Urinary bladder (tissue), 3 donors: ENCODE measurements at regions not wholly inside any gene's neighbourhood (a gene's known extent, or its start where the extent isn't known, plus 50 kb on each side); places are given as distances from the start of the nearest gene placed in this dataset.
"Not testable (repeated sequence)": the region's sequence is repeated elsewhere in the genome, so short reads cannot be mapped to it uniquely, and the experiment has no call there.

Source experiments
- DNase-seq: peaks from one replicate; pipeline ENCODE4 v3.0.0-alpha.2; 2015; ENCODE audit errors: extremely low spot score
- H3K27ac ChIP-seq: one replicate; pipeline ENCODE4 v1.5.1; 2013; ENCODE audit warnings: low read depth, mild to moderate bottlenecking, moderate library complexity
- H3K36me3 ChIP-seq: one replicate; pipeline ENCODE4 v1.6.1; 2013; ENCODE audit warnings: mild to moderate bottlenecking, moderate library complexity; ENCODE audit not compliant: insufficient read depth
- H3K4me1 ChIP-seq: one replicate; pipeline ENCODE4 v1.6.1; 2013; ENCODE audit warnings: mild to moderate bottlenecking, moderate library complexity; ENCODE audit not compliant: insufficient read depth
- H3K4me3 ChIP-seq: one replicate; pipeline ENCODE4 v1.5.1; 2013; ENCODE audit warnings: low read depth, low read length
- WGBS: extraction: QIAGEN DNeasy Blood & Tissue Kit; methylation state at CpG from one replicate; pipeline ENCODE4 v1.1.7; 2013; 5-methylcytosine and 5-hydroxymethylcytosine counted together
- donor health status: healthy with polysubstance abuse.
- donor health status: healthy.

GRCh38 chr11:96588793-96589192, 199.0 kb downstream of the JRKL start:
- not testable (repeated sequence) for H3K36me3 ChIP-seq
- 87% methylated on average over 4 of the region's 4 CpGs for WGBS

GRCh38 chr11:96595011-96595410, 205.2 kb downstream of the JRKL start:
- Histone ChIP-seq H3K4me1 (no peaks in the 10 kb centered on the region), H3K4me3 (no peak overlapping the region), H3K36me3 (no peaks in the 10 kb centered on the region), H3K27ac (no peak overlapping the region)
- 58% methylated on average over 4 of the region's 4 CpGs for WGBS
- DNase-seq: no peak

More at GRCh38 chr11:96588793-96589192, 199.0 kb downstream of the JRKL start:
- not testable (repeated sequence) for DNase-seq, H3K4me1 ChIP-seq, H3K27ac ChIP-seq, H3K4me3 ChIP-seq

GRCh38 chr11:96607864-96608558, 218.2 kb downstream of the JRKL start:
- 61% methylated on average over 4 of the region's 4 CpGs for WGBS
- H3K4me1 ChIP-seq: no peaks in the 10 kb centered on the region
- DNase-seq: no peak
- no peaks in the 10 kb centered on the region for H3K36me3 ChIP-seq
- H3K4me3 ChIP-seq: no peak overlapping the region
- H3K27ac ChIP-seq: no peak overlapping the region

DNA sequence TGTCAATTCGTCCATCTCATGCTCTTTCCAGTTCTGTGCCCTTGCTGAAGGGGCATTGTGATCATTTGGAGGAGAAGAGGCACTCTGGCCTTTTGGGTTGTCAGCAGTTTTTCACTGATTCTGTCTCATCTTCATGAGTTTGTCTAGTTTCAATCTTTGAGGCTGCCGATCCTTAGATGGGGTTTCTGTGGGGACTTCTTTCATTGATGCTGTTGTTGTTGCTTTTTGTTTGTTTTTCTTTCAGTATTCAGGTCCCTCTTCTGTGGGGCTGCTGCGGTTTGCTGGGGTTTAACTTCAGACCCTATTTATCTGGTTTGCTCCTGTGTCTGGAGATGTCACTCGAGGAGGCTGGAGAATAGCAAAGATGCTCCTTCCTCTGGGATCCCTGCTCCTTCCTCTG, 224.3 kb downstream of the JRKL start:
- WGBS: 78% methylated on average over 4 of the region's 4 CpGs
- DNase-seq: no peak
- no peaks in the 10 kb centered on the region for H3K36me3 ChIP-seq

DNA sequence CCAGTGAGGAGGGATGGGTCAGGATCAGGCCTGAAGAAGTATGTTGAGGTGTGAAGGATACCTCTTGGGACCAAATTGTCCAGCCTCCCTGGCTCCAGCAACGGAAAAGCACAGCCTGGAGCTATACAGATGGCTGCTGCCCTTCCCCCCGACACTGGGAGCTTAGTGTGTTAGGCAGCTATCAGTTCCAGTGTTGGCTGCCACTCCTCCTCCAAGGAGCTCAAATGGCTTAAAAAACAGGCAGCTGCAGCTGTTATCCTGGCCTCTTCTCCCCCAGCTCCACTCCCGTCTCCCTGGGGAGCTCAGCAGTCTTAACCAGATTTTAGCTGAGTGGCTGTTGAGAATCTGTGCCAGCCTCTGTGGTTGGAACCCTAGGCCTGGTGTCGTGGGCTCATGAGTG, 225.0 kb downstream of the JRKL start:
- DNase-seq: no peak
- Histone ChIP-seq H3K36me3 (no peaks in the 10 kb centered on the region), H3K4me1 (no peaks in the 10 kb centered on the region), H3K27ac (no peak overlapping the region), H3K4me3 (no peak overlapping the region)
- WGBS: 61% methylated on average over 4 of the region's 4 CpGs

More for the DNA sequence above, 224.3 kb downstream of the JRKL start:
- Histone ChIP-seq H3K4me1 (no peaks in the 10 kb centered on the region), H3K4me3 (no peak overlapping the region), H3K27ac (no peak overlapping the region)

- Histone ChIP-seq H3K4me1 (no peaks in the 10 kb centered on the region), H3K27ac (no peak overlapping the region), H3K36me3 (no peaks in the 10 kb centered on the region), H3K4me3 (no peak overlapping the region)
- no peak for DNase-seq
- 49% methylated on average over 1 of the region's 1 CpG for WGBS
These were observed 230.7 kb downstream of the JRKL start for GRCh38 chr11:96620464-96621044.

GRCh38 chr11:96621161-96621560, 231.3 kb downstream of the JRKL start:
- Histone ChIP-seq H3K4me1 (no peaks in the 10 kb centered on the region), H3K36me3 (no peaks in the 10 kb centered on the region), H3K27ac (no peak overlapping the region), H3K4me3 (no peak overlapping the region)
- 88% methylated on average over 1 of the region's 1 CpG for WGBS
- no peak for DNase-seq

DNA sequence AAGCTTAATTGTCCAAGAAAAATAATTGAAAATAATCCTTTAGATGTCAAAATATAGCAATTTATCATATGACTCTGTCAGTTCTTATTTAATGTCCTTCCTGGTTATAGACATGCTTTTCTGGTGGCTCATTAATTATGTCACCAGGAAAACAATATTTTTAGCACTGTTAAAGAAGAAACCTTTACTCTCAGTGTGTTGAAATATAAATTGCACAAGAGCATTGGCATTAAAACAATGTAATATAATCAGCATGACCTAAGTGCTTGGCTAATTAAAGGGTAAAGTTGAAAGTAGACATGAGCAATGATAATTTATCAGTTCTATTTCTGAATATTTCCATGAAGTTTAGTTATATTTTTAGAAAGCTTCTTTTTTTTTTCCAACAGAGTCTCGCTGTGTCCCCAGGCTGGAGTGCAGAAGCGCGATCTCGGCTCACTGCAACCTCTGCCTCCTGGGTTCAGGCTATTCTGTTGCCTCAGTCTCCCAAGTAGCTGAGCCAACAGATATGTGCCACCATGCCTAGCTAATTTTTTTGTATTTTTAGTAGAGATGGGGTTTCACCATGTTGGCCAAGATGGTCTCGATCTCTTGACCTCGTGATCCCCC, 232.3 kb downstream of the JRKL start:
- Histone ChIP-seq H3K4me3 (no peak overlapping the region), H3K36me3 (no peaks in the 10 kb centered on the region), H3K27ac (no peak overlapping the region), H3K4me1 (no peaks in the 10 kb centered on the region)
- 92% methylated on average over 6 of the region's 6 CpGs for WGBS
- DNase-seq: no peak

GRCh38 chr11:96624126-96624525, 234.3 kb downstream of the JRKL start:
- WGBS: 37% methylated on average over 2 of the region's 2 CpGs
- Histone ChIP-seq H3K27ac (no peak overlapping the region), H3K4me3 (no peak overlapping the region), H3K36me3 (no peaks in the 10 kb centered on the region), H3K4me1 (no peaks in the 10 kb centered on the region)
- DNase-seq: no peak

DNA sequence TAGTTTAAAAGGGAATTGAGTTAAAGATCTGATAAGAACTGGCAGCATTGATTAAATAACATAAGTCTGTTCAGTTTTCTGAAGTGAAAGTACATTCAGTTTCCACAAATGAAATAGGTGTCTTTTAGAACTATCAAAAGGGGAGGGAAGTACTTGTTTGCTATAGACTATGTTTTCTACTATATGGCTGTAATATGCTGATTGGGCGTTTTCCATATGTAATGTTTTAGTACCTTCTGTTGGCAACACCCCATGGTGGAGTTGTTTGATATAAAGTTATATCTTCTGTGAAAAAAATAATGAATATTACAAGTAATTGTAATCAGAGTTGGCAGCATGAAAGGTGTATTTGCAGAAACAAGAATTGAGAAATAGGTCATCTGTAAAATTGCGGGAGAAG, 237.6 kb downstream of the JRKL start:
- WGBS: 83% methylated on average over 2 of the region's 2 CpGs
- no peak for DNase-seq
- H3K4me1 ChIP-seq: no peaks in the 10 kb centered on the region
- no peak overlapping the region for H3K27ac ChIP-seq
- H3K36me3 ChIP-seq: no peaks in the 10 kb centered on the region
- no peak overlapping the region for H3K4me3 ChIP-seq

GRCh38 chr11:96635655-96636054, 245.8 kb downstream of the JRKL start:
- no peak for DNase-seq
- Histone ChIP-seq H3K36me3 (no peaks in the 10 kb centered on the region), H3K4me1 (no peaks in the 10 kb centered on the region), H3K27ac (no peak overlapping the region), H3K4me3 (no peak overlapping the region)
- 89% methylated on average over 15 of the region's 15 CpGs for WGBS

DNA sequence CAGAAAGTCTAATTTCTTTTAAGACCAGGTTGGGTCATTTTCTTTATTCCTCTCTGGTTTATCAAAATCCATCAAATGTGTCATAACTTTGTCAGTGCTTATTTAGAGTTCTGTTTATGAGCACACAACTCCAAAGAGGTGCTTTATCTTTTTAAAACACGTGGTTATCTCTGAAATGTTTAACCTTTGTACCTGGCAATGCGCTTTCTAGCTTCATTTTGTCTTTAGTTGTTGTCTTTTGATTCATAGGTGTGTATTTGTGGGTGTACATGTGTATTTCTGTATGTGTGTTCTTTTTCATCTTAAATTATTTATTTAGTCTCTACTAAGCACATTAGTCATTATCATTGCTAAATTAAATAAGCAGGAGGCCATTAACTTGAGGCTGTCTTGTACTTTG, 251.4 kb downstream of the JRKL start:
- no peak for DNase-seq
- WGBS: 51% methylated on average over 2 of the region's 2 CpGs
- Histone ChIP-seq H3K36me3 (no peaks in the 10 kb centered on the region), H3K4me3 (no peak overlapping the region), H3K4me1 (no peaks in the 10 kb centered on the region), H3K27ac (no peak overlapping the region)

DNA sequence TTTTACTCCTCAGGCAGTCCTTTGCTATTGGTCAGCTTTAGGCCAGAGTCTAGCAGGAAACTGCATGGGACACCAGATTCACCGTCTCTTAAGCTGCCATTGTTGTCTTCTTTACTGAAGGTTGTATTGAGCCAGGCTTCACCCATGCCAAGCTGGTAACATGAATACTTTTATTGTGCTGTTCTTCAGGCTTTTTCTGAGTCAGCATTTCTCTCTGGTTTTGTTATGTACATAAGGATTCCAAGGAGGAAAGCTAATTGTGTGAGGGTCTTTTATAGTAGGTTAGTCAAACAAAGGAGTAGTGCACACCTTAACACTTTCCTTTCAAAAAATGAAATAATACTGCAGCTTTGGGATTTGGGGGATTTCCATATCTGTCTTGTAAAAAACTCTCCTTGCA, 252.8 kb downstream of the JRKL start:
- no peaks in the 10 kb centered on the region for H3K36me3 ChIP-seq
- no peak overlapping the region for H3K27ac ChIP-seq
- no peaks in the 10 kb centered on the region for H3K4me1 ChIP-seq
- 84% methylated on average over 1 of the region's 1 CpG for WGBS
- DNase-seq: no peak
- H3K4me3 ChIP-seq: no peak overlapping the region

- no peak overlapping the region for H3K4me3 ChIP-seq
- WGBS: 84% methylated on average over 5 of the region's 5 CpGs
- H3K27ac ChIP-seq: no peak overlapping the region
- no peaks in the 10 kb centered on the region for H3K4me1 ChIP-seq
- no peaks in the 10 kb centered on the region for H3K36me3 ChIP-seq
- DNase-seq: no peak
These were observed 253.4 kb downstream of the JRKL start for GRCh38 chr11:96643173-96643572.
